ENCODE measurements at regions not wholly inside any gene's neighbourhood (a gene's known extent, or its start where the extent isn't known, plus 50 kb on each side); places are given as distances from the start of the nearest gene placed in this dataset.
A peak's percentile ranks its signal among the peaks of the same experiment; 100 is the strongest.

DNA sequence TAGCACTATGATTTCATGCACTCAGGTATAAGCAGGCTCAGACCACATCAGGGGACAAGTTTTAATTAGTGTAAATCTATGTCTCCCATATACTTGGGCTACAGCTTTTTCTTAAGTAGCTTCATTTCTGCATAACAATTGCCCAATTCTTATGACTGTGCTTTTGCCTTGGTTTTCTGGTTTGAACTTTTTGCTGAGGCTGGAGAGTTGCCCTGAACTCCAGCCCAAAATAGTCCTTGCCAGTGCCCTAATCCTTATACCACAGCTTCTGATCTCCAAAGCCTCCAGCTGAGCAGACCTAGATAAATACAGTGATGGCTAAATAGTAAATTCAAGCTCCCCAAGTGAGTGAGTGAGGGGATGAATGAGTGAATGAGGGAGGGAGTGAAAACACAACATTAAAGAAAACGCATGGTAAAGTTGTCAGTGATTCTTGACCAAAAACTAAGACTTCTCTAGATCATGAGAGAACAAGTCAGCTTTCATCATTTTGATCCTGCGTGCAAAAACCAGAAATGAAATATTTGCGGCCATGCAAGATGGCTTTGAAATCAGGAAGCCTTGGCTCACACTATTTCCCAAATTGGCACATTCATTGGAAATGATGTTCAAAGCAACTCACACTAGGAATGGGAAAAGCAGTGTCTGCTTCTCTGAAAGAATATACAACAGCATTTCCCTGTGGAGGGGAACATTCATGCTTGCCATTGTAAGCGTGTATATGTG is 437.1 kb upstream of the CTSO start:
- Histone ChIP-seq H3K4me1 (peaks cover 0 to 5% (median 0%) of the 10 kb centered on the region in 4 donors), H3K4me3 (no peak overlapping the region), H3K27me3 (no peaks in the 10 kb centered on the region), H3K9me3 (no peaks in the 10 kb centered on the region), H3K27ac (no peak overlapping the region), H3K36me3 (no peaks in the 10 kb centered on the region)
- intact Hi-C loops (cut with DNase I) = no loop called here
- DNase-seq = no peak
- WGBS, 2 donors = 82 to 90% methylated on average over 4 of the region's 4 CpGs
- TF ChIP-seq, protein P1, sequence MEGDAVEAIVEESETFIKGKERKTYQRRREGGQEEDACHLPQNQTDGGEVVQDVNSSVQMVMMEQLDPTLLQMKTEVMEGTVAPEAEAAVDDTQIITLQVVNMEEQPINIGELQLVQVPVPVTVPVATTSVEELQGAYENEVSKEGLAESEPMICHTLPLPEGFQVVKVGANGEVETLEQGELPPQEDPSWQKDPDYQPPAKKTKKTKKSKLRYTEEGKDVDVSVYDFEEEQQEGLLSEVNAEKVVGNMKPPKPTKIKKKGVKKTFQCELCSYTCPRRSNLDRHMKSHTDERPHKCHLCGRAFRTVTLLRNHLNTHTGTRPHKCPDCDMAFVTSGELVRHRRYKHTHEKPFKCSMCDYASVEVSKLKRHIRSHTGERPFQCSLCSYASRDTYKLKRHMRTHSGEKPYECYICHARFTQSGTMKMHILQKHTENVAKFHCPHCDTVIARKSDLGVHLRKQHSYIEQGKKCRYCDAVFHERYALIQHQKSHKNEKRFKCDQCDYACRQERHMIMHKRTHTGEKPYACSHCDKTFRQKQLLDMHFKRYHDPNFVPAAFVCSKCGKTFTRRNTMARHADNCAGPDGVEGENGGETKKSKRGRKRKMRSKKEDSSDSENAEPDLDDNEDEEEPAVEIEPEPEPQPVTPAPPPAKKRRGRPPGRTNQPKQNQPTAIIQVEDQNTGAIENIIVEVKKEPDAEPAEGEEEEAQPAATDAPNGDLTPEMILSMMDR (IDR thresholded peaks at IDR 0.05) = no peak
- TF ChIP-seq EP300 (IDR thresholded peaks at IDR 0.05) (no peak), POLR2A (IDR thresholded peaks at IDR 0.05) (no peak), POLR2AphosphoS5 (IDR thresholded peaks at IDR 0.05) (no peak)

- H3K27ac ChIP-seq = no peak overlapping the region
- no peak for DNase-seq
- no peaks in the 10 kb centered on the region for H3K27me3 ChIP-seq
- no peaks in the 10 kb centered on the region for H3K36me3 ChIP-seq
- intact Hi-C loops (cut with DNase I) = no loop called here
- WGBS, 2 donors = 79 to 82% methylated on average over 3 of the region's 3 CpGs
- no peak for TF ChIP-seq POLR2AphosphoS5 (IDR thresholded peaks at IDR 0.05)
- no peak for TF ChIP-seq EP300 (IDR thresholded peaks at IDR 0.05)
- TF ChIP-seq POLR2A (IDR thresholded peaks at IDR 0.05) = no peak
- TF ChIP-seq, protein P1 (IDR thresholded peaks at IDR 0.05) = no peak
- H3K4me3 ChIP-seq = no peak overlapping the region
- no peaks in the 10 kb centered on the region for H3K9me3 ChIP-seq
- H3K4me1 ChIP-seq = peaks cover 0 to 5% (median 0%) of the 10 kb centered on the region in 4 donors
Measured at GRCh38 chr4:156388826-156389225, 435.2 kb upstream of the CTSO start.

GRCh38 chr4:156378033-156378665 is 424.5 kb upstream of the CTSO start:
- WGBS, 2 donors = 61 to 83% methylated on average over 8 of the region's 8 CpGs
- H3K27me3 ChIP-seq = no peaks in the 10 kb centered on the region
- TF ChIP-seq POLR2AphosphoS5 (IDR thresholded peaks at IDR 0.05) (peak in 1 of 4 donors; percentile 49), POLR2A (IDR thresholded peaks at IDR 0.05) (no peak)
- TF ChIP-seq, protein P1 (IDR thresholded peaks at IDR 0.05) = peak in 2 of 4 experiments; percentile 23 to 37

GRCh38 chr4:156377036-156377710 is 423.5 kb upstream of the CTSO start:
- H3K4me3 ChIP-seq = no peak overlapping the region
- no peaks in the 10 kb centered on the region for H3K27me3 ChIP-seq
- H3K9me3 ChIP-seq = no peaks in the 10 kb centered on the region
- no peak overlapping the region for H3K27ac ChIP-seq
- 85 to 87% methylated on average over 5 of the region's 5 CpGs for WGBS, 2 donors
- intact Hi-C loops (cut with DNase I) = no loop called here
- no peak for DNase-seq
- no peaks in the 10 kb centered on the region for H3K36me3 ChIP-seq
- TF ChIP-seq POLR2A (IDR thresholded peaks at IDR 0.05) (no peak), EP300 (IDR thresholded peaks at IDR 0.05) (no peak), POLR2AphosphoS5 (IDR thresholded peaks at IDR 0.05) (no peak)
- TF ChIP-seq, protein P1 (IDR thresholded peaks at IDR 0.05) = no peak
- peaks cover 0 to 19% (median 4%) of the 10 kb centered on the region in 4 donors for H3K4me1 ChIP-seq

More at GRCh38 chr4:156378033-156378665, 424.5 kb upstream of the CTSO start:
- Histone ChIP-seq H3K36me3 (no peaks in the 10 kb centered on the region), H3K4me3 (no peak overlapping the region), H3K4me1 (peaks cover 0 to 19% (median 4%) of the 10 kb centered on the region in 4 donors), H3K9me3 (no peaks in the 10 kb centered on the region), H3K27ac (no peak overlapping the region)
- no peak for DNase-seq
- intact Hi-C loops (cut with DNase I) = no loop called here

Measured in sigmoid colon (tissue), 6 donors.